ENCODE measurements at regions not wholly inside any gene's neighbourhood (a gene's known extent, or its start where the extent isn't known, plus 50 kb on each side); places are given as distances from the start of the nearest gene placed in this dataset.

- TF ChIP-seq POLR2A (IDR thresholded peaks at IDR 0.05; ENCODE audit: extremely low read depth, insufficient read length), result no peak
- no peak for TF ChIP-seq CTCF (IDR thresholded peaks at IDR 0.05; ENCODE audit: low read depth, low read length)
- no peak for TF ChIP-seq MAX (IDR thresholded peaks at IDR 0.05; ENCODE audit: low read depth, low read length)
Measured at GRCh38 chr5:42337143-42337542, 86.1 kb upstream of the GHR start.

Measured in NB4 (cell line).